Peyer's patch (tissue), 4 donors: ENCODE measurements at regions not wholly inside any gene's neighbourhood (a gene's known extent, or its start where the extent isn't known, plus 50 kb on each side); places are given as distances from the start of the nearest gene placed in this dataset.
"Not testable (repeated sequence)": the region's sequence is repeated elsewhere in the genome, so short reads cannot be mapped to it uniquely, and the experiment has no call there.

Experiments used
- DNase-seq, 3 donors: peaks; one replicate each; pipeline ENCODE4 v3.0.0-alpha.2; 2017 to 2019
- H3K27ac ChIP-seq, 4 donors: fragments of 200-600 bp; sonication (generic); one replicate each; pipeline ENCODE4 v1.5.1; 2016 to 2019
- H3K27me3 ChIP-seq, 2 donors: fragments of 200-600 bp; sonication (generic); one replicate each; pipeline ENCODE4 v1.5.1; 2019
- H3K36me3 ChIP-seq, 3 donors: fragments of 200-600 bp; sonication (generic); one replicate each; pipeline ENCODE4 v1.5.1; 2016 to 2019
- H3K4me1 ChIP-seq, 4 donors: fragments of 200-600 bp; sonication (generic); one replicate each; pipeline ENCODE4 v1.5.1; 2016 to 2019
- H3K4me3 ChIP-seq, 4 donors: fragments of 200-600 bp; sonication (generic); 1 replicate in 3 of 4; 2 replicates in 1 of 4; pipeline ENCODE4 v1.5.1; 2016 to 2019; ENCODE audit warnings: mild to moderate bottlenecking in 1 of 4
- H3K9me3 ChIP-seq, 4 donors: fragments of 200-600 bp; sonication (generic); one replicate each; pipeline ENCODE4 v1.5.1; 2016 to 2019; ENCODE audit warnings: mild to moderate bottlenecking in 1 of 4
- POLR2A ChIP-seq, 2 donors: fragments of 450-650 bp; IDR thresholded peaks; one replicate each; pipeline ENCODE4 v1.5.1; 2017; ENCODE audit warnings: antibody characterized with exemption in 2 of 2, mild to moderate bottlenecking in 2 of 2, moderate library complexity in 2 of 2
- TF ChIP-seq, protein P1 (sequence below), 6 experiments: fragments of 450-650 bp in 4 of 6; fragments of 200-600 bp in 2 of 6; sonication (generic) in 1 of 6; IDR thresholded peaks; one replicate each; pipeline ENCODE4 v1.5.1; 2017 to 2019; ENCODE audit warnings: antibody characterized with exemption in 6 of 6, mild to moderate bottlenecking in 3 of 6, moderate library complexity in 1 of 6

DNA sequence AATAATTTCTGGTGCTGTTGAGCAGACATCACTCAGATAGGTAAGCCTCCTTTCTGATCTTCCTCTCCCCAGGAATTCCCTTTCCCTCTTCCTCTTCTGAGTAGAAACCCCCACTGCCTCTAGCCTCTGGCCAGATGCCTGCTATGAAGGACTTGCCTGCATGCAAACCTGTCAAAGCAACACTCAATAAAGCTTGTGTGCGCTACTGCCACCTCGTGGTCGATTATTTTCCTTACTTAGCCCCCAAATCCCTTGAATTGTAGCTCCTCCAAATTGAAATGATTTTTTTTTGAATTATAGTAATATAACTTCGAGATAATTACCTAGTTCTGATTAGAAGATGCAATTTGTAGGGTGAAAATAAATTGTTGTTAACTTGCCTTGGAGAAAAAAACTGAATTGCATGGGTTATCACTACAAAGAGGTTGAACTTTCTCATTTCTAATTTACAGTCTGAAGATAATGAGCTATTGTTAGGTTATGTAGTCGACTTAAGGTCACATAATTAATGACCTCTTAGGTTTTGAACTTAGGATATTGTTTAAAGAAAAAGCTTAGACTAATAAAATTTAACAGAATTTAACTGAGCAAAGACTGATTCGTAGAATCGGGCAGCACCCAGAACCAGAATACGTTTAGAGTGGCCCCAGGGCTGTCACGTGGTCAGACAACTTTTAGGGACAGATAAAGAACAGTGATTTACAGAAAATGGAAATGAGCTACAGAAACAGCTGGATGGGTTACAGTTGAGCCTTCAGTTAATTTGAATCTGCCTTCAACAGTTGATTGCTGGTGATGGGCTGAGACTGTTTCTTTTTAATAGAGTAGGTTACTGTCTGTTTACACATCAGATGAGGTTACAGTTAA, 269.3 kb downstream of the ARPP21 start:
- H3K4me1 ChIP-seq: no peaks in the 10 kb centered on the region
- no peaks in the 10 kb centered on the region for H3K36me3 ChIP-seq
- no peak for TF ChIP-seq POLR2A (IDR thresholded peaks at IDR 0.05)
- TF ChIP-seq, protein P1, sequence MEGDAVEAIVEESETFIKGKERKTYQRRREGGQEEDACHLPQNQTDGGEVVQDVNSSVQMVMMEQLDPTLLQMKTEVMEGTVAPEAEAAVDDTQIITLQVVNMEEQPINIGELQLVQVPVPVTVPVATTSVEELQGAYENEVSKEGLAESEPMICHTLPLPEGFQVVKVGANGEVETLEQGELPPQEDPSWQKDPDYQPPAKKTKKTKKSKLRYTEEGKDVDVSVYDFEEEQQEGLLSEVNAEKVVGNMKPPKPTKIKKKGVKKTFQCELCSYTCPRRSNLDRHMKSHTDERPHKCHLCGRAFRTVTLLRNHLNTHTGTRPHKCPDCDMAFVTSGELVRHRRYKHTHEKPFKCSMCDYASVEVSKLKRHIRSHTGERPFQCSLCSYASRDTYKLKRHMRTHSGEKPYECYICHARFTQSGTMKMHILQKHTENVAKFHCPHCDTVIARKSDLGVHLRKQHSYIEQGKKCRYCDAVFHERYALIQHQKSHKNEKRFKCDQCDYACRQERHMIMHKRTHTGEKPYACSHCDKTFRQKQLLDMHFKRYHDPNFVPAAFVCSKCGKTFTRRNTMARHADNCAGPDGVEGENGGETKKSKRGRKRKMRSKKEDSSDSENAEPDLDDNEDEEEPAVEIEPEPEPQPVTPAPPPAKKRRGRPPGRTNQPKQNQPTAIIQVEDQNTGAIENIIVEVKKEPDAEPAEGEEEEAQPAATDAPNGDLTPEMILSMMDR (IDR thresholded peaks at IDR 0.05): peak in 4 of 6 experiments; percentile 51 to 60 (median 58)
- H3K27ac ChIP-seq: no peak overlapping the region
- no peaks in the 10 kb centered on the region for H3K9me3 ChIP-seq
- peak in 2 of 3 donors; percentile 25 to 81 for DNase-seq
- no peaks in the 10 kb centered on the region for H3K27me3 ChIP-seq
- H3K4me3 ChIP-seq: no peak overlapping the region

DNA sequence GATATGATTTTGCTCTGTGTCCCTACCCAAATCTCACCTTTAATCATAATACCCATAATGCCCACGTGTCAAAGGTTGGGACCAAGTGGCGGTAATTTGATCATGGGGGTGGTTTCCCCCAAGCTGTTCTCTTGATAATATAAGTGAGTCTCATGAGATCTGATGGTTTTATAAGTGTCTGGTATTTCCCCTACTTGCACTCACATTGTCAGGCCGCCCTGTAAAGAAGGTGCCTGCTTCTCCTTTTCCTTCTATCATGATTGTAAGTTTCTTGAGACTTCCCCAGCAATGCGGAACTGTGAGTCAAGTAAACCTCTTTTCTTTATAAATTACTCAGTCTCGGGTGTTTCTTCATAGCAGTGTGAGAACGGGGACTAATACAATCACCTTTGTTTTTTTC, 279.8 kb downstream of the ARPP21 start:
- TF ChIP-seq, protein P1 (IDR thresholded peaks at IDR 0.05): no peak
- no peak for TF ChIP-seq POLR2A (IDR thresholded peaks at IDR 0.05)
- no peak for DNase-seq

DNA sequence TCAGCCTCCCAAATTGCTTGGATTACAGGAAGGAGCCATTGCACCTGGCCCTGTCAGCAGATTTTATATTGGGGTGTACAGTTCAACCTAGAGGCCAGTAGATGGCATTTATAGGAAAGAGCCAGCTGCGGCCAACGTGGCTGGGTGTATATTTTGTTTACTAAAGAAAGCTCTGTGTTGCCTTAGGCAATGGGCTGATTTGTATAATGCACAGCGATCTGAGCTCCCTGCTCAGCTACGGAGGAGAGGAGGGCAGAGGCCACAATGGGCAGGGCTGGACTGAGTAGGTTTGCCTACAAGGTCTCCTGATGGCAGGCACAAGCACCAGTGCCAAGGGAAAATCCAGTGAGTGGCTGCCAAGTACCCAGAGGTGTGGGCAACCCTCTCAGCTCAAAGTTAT, 282.4 kb downstream of the ARPP21 start:
- no peak overlapping the region for H3K27ac ChIP-seq
- no peaks in the 10 kb centered on the region for H3K9me3 ChIP-seq
- no peak for DNase-seq
- no peak for TF ChIP-seq POLR2A (IDR thresholded peaks at IDR 0.05)
- TF ChIP-seq, protein P1 (IDR thresholded peaks at IDR 0.05): no peak
- H3K36me3 ChIP-seq: no peaks in the 10 kb centered on the region
- H3K4me1 ChIP-seq: no peaks in the 10 kb centered on the region
- no peaks in the 10 kb centered on the region for H3K27me3 ChIP-seq
- H3K4me3 ChIP-seq: no peak overlapping the region

More for the DNA sequence above, 279.8 kb downstream of the ARPP21 start:
- Histone ChIP-seq H3K27me3 (no peaks in the 10 kb centered on the region), H3K4me1 (no peaks in the 10 kb centered on the region), H3K36me3 (no peaks in the 10 kb centered on the region), H3K27ac (no peak overlapping the region), H3K4me3 (no peak overlapping the region), H3K9me3 (no peaks in the 10 kb centered on the region)

DNA sequence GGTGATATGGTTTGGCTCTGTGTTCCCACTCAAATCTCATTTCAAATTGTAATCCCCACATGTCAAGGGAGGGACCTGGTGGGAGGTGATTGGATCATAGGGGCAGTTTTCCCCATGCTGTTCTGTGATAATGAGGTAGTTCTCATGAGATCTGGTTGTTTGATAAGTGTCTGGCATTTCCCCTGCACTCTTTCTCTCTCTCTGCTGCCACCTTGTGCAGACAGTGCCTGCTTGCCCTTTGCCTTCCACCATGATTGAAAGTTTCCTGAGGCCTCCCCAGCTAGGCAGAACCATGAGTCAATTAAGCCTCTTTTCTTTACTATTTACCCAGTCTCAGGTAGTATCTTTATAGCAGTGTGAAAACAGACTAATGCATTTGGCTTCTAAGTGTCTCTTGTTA, 284.7 kb downstream of the ARPP21 start:
- not testable (repeated sequence) for H3K9me3 ChIP-seq, H3K27ac ChIP-seq, H3K4me3 ChIP-seq, H3K36me3 ChIP-seq, H3K4me1 ChIP-seq, DNase-seq, H3K27me3 ChIP-seq
- TF ChIP-seq, protein P1 (IDR thresholded peaks at IDR 0.05): peak in 2 of 6 experiments; percentile 20 to 24

DNA sequence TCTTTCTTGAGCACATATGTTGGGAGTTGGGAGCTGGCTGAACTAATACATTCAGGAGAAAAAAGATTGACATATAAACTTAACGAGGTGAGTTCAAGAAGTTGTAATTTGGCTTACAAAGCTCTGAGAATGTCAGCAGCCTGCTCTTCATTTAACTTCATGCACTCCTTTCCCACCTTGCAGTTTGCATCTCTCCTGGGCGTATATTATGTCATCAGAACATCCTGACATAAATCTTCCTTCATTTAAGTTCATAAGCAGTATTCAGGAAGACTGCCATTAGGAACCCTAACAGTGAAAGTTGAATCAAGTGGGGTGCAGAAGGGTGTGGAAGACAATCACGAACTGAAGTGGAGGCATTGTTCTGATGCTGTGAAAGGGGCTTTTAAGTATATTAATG, 288.1 kb downstream of the ARPP21 start:
- TF ChIP-seq, protein P1 (IDR thresholded peaks at IDR 0.05): no peak
- no peak for TF ChIP-seq POLR2A (IDR thresholded peaks at IDR 0.05)
- H3K27me3 ChIP-seq: no peaks in the 10 kb centered on the region
- no peaks in the 10 kb centered on the region for H3K4me1 ChIP-seq
- H3K9me3 ChIP-seq: no peaks in the 10 kb centered on the region
- no peaks in the 10 kb centered on the region for H3K36me3 ChIP-seq
- no peak overlapping the region for H3K27ac ChIP-seq
- H3K4me3 ChIP-seq: no peak overlapping the region
- no peak for DNase-seq
